DOHH2 (cell line): ENCODE measurements at regions not wholly inside any gene's neighbourhood (a gene's known extent, or its start where the extent isn't known, plus 50 kb on each side); places are given as distances from the start of the nearest gene placed in this dataset.

Source experiments
- CTCF ChIP-seq: fragments of 200-600 bp; sonication (generic); IDR thresholded peaks from one replicate; pipeline ENCODE4 v1.5.1; 2014; ENCODE audit warnings: antibody characterized with exemption, mild to moderate bottlenecking, low read depth, low read length; ENCODE audit not compliant: poor library complexity, severe bottlenecking
- EZH2phosphoT487 ChIP-seq: fragments of 200-600 bp; sonication (generic); IDR thresholded peaks from 2 replicates; pipeline ENCODE4 v1.6.1; 2017; ENCODE audit warnings: borderline replicate concordance, mild to moderate bottlenecking, antibody characterized with exemption, low read length, moderate library complexity, mixed read lengths

- no peak for TF ChIP-seq CTCF
- TF ChIP-seq EZH2phosphoT487 = no peak
Observed at GRCh38 chrX:15977644-15978043, 123.0 kb upstream of the AP1S2 start.
